ENCODE measurements at regions not wholly inside any gene's neighbourhood (a gene's known extent, or its start where the extent isn't known, plus 50 kb on each side); places are given as distances from the start of the nearest gene placed in this dataset.

DNA sequence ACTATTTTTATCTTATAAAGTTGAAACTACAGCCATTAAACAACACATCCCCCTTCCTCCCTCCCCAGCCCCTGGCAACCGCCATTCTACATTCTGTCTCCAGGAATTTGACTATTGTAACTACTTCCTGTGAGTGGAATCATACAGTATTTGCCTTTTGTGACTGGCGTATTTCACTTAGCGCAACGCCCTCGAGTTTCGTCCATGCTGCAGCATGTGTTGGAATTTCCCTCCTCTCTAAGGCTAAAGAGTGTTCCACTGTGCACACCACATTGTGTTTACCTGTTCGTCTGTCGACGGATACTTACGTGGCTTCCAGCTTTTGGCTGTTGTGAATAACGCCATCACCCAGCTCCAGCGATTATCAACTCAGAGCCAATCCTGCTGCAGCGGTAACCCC, 52.0 kb upstream of the DLG1 start:
- intact Hi-C loops (cut with DNase I), result loop anchor here (5.0 kb wide), 2 partner anchors 42 to 53 kb away; partner anchors contain the start of gene DLG1
- Histone ChIP-seq H3K4me1 (replicated peaks) (no peaks in the 10 kb centered on the region), H3K4me3 (no peak overlapping the region), H3K27ac (no peak overlapping the region), H3K27me3 (replicated peaks; ENCODE audit: insufficient read depth) (no peaks in the 10 kb centered on the region), H3K9me3 (no peaks in the 10 kb centered on the region), H3K36me3 (no peaks in the 10 kb centered on the region)
- WGBS, result 89% methylated on average over 13 of the region's 13 CpGs
- TF ChIP-seq POLR2AphosphoS5 (IDR thresholded peaks at IDR 0.05), result no peak
- no peak for TF ChIP-seq POLR2A (IDR thresholded peaks at IDR 0.05)
- TF ChIP-seq, protein P1, sequence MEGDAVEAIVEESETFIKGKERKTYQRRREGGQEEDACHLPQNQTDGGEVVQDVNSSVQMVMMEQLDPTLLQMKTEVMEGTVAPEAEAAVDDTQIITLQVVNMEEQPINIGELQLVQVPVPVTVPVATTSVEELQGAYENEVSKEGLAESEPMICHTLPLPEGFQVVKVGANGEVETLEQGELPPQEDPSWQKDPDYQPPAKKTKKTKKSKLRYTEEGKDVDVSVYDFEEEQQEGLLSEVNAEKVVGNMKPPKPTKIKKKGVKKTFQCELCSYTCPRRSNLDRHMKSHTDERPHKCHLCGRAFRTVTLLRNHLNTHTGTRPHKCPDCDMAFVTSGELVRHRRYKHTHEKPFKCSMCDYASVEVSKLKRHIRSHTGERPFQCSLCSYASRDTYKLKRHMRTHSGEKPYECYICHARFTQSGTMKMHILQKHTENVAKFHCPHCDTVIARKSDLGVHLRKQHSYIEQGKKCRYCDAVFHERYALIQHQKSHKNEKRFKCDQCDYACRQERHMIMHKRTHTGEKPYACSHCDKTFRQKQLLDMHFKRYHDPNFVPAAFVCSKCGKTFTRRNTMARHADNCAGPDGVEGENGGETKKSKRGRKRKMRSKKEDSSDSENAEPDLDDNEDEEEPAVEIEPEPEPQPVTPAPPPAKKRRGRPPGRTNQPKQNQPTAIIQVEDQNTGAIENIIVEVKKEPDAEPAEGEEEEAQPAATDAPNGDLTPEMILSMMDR (IDR thresholded peaks at IDR 0.05), result no peak
- DNase-seq (ENCODE audit: low spot score), result no peak

GRCh38 chr3:197349368-197349767, 51.0 kb upstream of the DLG1 start:
- H3K4me3 ChIP-seq, result no peak overlapping the region
- TF ChIP-seq, protein P1 (IDR thresholded peaks at IDR 0.05), result no peak
- TF ChIP-seq POLR2AphosphoS5 (IDR thresholded peaks at IDR 0.05), result no peak
- no peak for TF ChIP-seq POLR2A (IDR thresholded peaks at IDR 0.05)
- H3K36me3 ChIP-seq, result no peaks in the 10 kb centered on the region
- intact Hi-C loops (cut with DNase I), result no loop called here
- H3K4me1 ChIP-seq (replicated peaks), result no peaks in the 10 kb centered on the region
- H3K27ac ChIP-seq, result no peak overlapping the region
- DNase-seq (ENCODE audit: low spot score), result no peak
- 91% methylated on average over 8 of the region's 8 CpGs for WGBS
- H3K9me3 ChIP-seq, result no peaks in the 10 kb centered on the region
- no peaks in the 10 kb centered on the region for H3K27me3 ChIP-seq (replicated peaks; ENCODE audit: insufficient read depth)
